Gastroesophageal sphincter (tissue), 4 donors: ENCODE measurements at regions not wholly inside any gene's neighbourhood (a gene's known extent, or its start where the extent isn't known, plus 50 kb on each side); places are given as distances from the start of the nearest gene placed in this dataset.

ENCODE experiments used
- ATAC-seq: fragments of 150-250 bp; one replicate; pipeline ENCODE4 v1.9.1; 2016; ENCODE audit warnings: mild to moderate bottlenecking, moderate library complexity
- H3K27ac ChIP-seq, 4 donors: fragments of 200-600 bp; sonication (generic) in 3 of 4; 1 replicate in 3 of 4; 2 replicates in 1 of 4; pipeline ENCODE4 v1.5.1; 2016 to 2019
- H3K27me3 ChIP-seq: fragments of 200-600 bp; sonication (generic); one replicate; pipeline ENCODE4 v1.5.1; 2019
- H3K36me3 ChIP-seq, 2 donors: fragments of 200-600 bp; sonication (generic); one replicate each; pipeline ENCODE4 v1.5.1; 2019; ENCODE audit warnings: control low read depth in 1 of 2
- H3K4me1 ChIP-seq, 3 donors: fragments of 200-600 bp; sonication (generic); 1 replicate in 2 of 3; 2 replicates in 1 of 3; pipeline ENCODE4 v1.5.1; 2016 to 2019; ENCODE audit warnings: control low read depth in 2 of 3
- H3K4me3 ChIP-seq, 2 donors: fragments of 200-600 bp; sonication (generic); one replicate each; pipeline ENCODE4 v1.5.1; 2019; ENCODE audit warnings: mild to moderate bottlenecking in 1 of 2, moderate library complexity in 1 of 2
- H3K9me3 ChIP-seq, 3 donors: fragments of 200-600 bp; sonication (generic); one replicate each; pipeline ENCODE4 v1.5.1; 2017 to 2019; ENCODE audit warnings: control low read depth in 2 of 3
- EP300 ChIP-seq: sonication (generic); formaldehyde crosslinking; IDR thresholded peaks from one replicate; pipeline ENCODE4 v1.6.1; 2017; ENCODE audit warnings: antibody characterized with exemption, mild to moderate bottlenecking
- POLR2A ChIP-seq, 2 donors: fragments of 450-650 bp; IDR thresholded peaks; one replicate each; pipeline ENCODE4 v1.6.1; 2017; ENCODE audit warnings: antibody characterized with exemption in 2 of 2, mild to moderate bottlenecking in 2 of 2, moderate library complexity in 1 of 2
- POLR2AphosphoS5 ChIP-seq: sonication (generic); formaldehyde crosslinking; IDR thresholded peaks from one replicate; pipeline ENCODE4 v1.6.1; 2017; ENCODE audit warnings: antibody characterized with exemption
- WGBS, 2 donors: methylation state at CpG; one replicate each; pipeline ENCODE4 v1.1.5; 2018; ENCODE audit warnings: low coverage in 1 of 2; 5-methylcytosine and 5-hydroxymethylcytosine counted together
- TF ChIP-seq, protein P1 (sequence below), 4 experiments: fragments of 200-600 bp in 2 of 4; fragments of 450-650 bp in 2 of 4; sonication (generic) in 1 of 4; IDR thresholded peaks; one replicate each; pipeline ENCODE4 v1.5.1; 2017 to 2019; ENCODE audit warnings: antibody characterized with exemption in 4 of 4, mild to moderate bottlenecking in 2 of 4, moderate library complexity in 2 of 4

DNA sequence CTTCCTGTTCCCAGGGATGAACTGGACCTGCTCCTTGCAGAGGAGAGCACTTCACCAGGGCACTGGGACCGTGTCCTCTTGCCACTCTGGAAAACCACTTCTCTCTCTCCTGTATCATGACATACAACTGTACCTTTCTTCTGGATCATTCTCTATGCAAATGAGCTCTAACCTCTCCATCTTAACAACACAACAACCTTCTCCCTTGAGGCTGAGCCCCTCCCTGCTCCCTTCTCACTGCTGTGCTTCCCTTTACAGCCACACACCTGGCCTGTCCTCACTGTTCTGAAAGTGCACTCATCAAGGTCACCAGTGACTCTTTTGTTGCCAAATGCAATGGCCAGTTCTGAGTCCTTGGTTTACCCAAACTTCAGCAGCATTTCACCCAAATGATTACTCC, 54.5 kb upstream of the MRPS6 start:
- no peak for TF ChIP-seq EP300
- TF ChIP-seq POLR2AphosphoS5, result no peak
- TF ChIP-seq POLR2A (IDR thresholded peaks at IDR 0.05), result no peak
- TF ChIP-seq, protein P1, sequence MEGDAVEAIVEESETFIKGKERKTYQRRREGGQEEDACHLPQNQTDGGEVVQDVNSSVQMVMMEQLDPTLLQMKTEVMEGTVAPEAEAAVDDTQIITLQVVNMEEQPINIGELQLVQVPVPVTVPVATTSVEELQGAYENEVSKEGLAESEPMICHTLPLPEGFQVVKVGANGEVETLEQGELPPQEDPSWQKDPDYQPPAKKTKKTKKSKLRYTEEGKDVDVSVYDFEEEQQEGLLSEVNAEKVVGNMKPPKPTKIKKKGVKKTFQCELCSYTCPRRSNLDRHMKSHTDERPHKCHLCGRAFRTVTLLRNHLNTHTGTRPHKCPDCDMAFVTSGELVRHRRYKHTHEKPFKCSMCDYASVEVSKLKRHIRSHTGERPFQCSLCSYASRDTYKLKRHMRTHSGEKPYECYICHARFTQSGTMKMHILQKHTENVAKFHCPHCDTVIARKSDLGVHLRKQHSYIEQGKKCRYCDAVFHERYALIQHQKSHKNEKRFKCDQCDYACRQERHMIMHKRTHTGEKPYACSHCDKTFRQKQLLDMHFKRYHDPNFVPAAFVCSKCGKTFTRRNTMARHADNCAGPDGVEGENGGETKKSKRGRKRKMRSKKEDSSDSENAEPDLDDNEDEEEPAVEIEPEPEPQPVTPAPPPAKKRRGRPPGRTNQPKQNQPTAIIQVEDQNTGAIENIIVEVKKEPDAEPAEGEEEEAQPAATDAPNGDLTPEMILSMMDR (IDR thresholded peaks at IDR 0.05), result no peak
- Histone ChIP-seq H3K27me3 (no peaks in the 10 kb centered on the region), H3K4me1 (peaks cover 0 to 15% (median 0%) of the 10 kb centered on the region in 3 donors), H3K9me3 (peaks cover 0 to 10% (median 0%) of the 10 kb centered on the region in 3 donors), H3K36me3 (no peaks in the 10 kb centered on the region), H3K4me3 (no peak overlapping the region), H3K27ac (no peak overlapping the region)
- ATAC-seq, result no peak
- 73% methylated on average over 1 of the region's 1 CpG; no CpG with 5 or more reads in 1 of the 2 donors for WGBS, 2 donors

DNA sequence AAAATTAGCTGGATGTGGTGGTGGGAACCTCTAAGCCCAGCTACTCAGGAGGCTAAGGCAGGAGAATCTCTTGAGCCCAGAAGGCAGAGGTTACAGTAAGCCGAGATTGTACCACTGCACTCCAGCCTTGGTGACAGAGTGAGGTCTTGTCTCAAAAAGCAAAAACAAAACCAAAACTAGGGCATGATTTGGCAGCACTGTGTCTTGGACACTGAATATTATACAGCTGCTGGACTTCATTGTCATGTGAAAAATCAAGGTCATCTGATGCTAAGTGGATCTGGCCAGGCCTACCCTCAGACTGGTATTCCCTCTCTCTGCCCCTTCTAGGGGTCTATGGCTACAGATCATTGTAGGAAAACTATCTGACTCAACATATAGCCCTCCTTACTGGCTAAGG, 55.2 kb upstream of the MRPS6 start:
- no peak overlapping the region for H3K4me3 ChIP-seq
- H3K9me3 ChIP-seq, result peaks cover 0 to 18% (median 0%) of the 10 kb centered on the region in 3 donors
- H3K27me3 ChIP-seq, result no peaks in the 10 kb centered on the region
- H3K27ac ChIP-seq, result no peak overlapping the region
- no peak for ATAC-seq
- no peak for TF ChIP-seq EP300
- WGBS, 2 donors, result 86 to 100% methylated on average over 1 of the region's 1 CpG
- no peaks in the 10 kb centered on the region for H3K36me3 ChIP-seq
- H3K4me1 ChIP-seq, result peaks cover 0 to 8% (median 0%) of the 10 kb centered on the region in 3 donors

DNA sequence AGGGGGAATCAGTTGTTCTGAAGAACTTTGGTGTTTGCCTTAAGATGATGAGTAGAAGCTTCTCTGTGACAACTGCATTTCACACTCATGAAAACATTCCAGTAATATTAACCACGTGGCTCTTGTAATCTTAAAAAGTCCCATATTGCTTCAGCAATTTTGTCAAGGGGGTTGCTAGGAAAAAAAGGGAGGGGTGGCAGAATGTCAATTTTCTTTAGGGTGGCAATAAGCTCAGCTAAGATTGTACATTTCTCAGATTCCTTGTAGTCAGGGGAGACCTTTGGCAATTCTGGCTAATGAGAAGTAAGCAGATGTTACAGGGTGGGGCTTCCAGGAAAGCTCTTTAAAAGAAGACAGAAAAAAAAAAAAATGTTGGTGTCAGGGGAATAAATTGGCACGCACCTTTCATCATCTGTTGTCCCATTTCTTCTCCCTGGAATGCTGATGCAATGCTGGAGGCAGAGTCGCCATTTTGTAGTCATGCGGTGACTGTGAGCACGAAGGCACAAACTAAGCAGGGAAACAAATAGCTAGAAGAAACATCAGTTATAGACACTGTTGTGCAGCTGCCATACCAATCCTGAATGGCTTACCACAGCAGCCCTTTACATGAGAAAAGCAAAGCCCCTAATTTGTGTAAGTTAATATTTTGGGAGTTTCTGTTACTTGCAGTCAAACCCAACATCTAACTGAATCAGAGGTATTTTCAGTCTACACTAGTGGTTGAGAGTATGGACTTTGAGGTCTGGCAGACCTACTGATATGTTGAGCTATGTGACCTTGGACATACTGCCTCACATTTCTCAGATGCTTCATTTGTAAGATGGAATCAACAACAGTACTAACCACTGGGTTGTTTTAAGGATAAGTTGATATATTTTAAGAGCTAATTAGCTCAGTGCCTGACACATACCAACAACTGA, 56.1 kb upstream of the MRPS6 start:
- TF ChIP-seq POLR2A (IDR thresholded peaks at IDR 0.05) (no peak), EP300 (no peak), POLR2AphosphoS5 (no peak)
- TF ChIP-seq, protein P1 (IDR thresholded peaks at IDR 0.05), result no peak
- peaks cover 0 to 3% (median 0%) of the 10 kb centered on the region in 3 donors for H3K4me1 ChIP-seq
- no peak for ATAC-seq
- H3K4me3 ChIP-seq, result no peak overlapping the region
- no peaks in the 10 kb centered on the region for H3K36me3 ChIP-seq
- H3K27ac ChIP-seq, result no peak overlapping the region
- no peaks in the 10 kb centered on the region for H3K27me3 ChIP-seq
- 86 to 88% methylated on average over 4 to 5 of the region's 5 CpGs for WGBS, 2 donors
- H3K9me3 ChIP-seq, result peaks cover 0 to 23% (median 0%) of the 10 kb centered on the region in 3 donors

DNA sequence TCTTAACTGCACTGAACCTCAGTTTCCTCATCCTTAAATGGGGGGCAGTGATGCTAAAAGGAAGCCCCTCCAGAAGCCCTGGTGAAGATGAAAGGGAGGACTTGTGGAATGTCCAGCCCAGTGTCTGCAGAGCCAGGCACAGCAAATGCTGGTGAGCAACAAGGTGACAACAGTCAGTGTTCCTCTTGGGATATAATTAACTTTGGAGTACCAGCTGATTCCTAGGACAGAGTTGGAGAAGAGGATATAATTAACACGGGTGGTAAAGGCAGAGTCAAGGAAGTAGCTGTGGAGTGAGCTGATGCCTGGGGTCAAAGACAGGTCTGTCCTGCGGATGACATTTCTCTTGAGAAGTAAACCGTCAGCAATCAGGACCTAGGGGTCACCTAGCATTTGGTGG, 60.7 kb upstream of the MRPS6 start:
- H3K4me1 ChIP-seq, result no peaks in the 10 kb centered on the region
- no peaks in the 10 kb centered on the region for H3K36me3 ChIP-seq
- no peak overlapping the region for H3K4me3 ChIP-seq
- TF ChIP-seq POLR2AphosphoS5 (no peak), EP300 (no peak), POLR2A (IDR thresholded peaks at IDR 0.05) (no peak)
- TF ChIP-seq, protein P1 (IDR thresholded peaks at IDR 0.05), result no peak
- ATAC-seq, result no peak
- no peak overlapping the region for H3K27ac ChIP-seq
- peaks cover 0 to 38% (median 0%) of the 10 kb centered on the region in 3 donors for H3K9me3 ChIP-seq
- 66 to 71% methylated on average over 3 of the region's 3 CpGs for WGBS, 2 donors
- no peaks in the 10 kb centered on the region for H3K27me3 ChIP-seq

DNA sequence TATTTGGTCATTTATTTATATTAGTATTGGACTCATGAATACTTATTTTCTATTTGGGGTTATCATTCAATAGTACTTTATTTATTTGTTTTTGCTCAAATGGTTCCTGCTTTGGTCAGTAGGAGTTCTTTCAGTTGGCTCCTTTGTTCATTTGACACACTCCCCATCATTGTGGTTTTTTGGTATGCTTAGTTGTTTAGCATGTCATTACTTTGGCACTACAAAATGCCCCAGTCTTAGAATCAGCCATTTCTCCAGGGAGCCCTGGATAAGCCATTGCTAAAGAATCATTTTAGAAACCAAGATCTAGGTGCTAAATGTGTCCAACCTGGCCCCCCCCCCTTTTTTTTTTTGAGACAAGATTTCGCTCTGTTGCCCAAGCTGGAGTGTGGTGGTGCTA, 61.7 kb upstream of the MRPS6 start:
- 100% methylated on average over 1 of the region's 1 CpG; no CpG with 5 or more reads in 1 of the 2 donors for WGBS, 2 donors
- TF ChIP-seq EP300 (no peak), POLR2A (IDR thresholded peaks at IDR 0.05) (no peak), POLR2AphosphoS5 (no peak)
- TF ChIP-seq, protein P1 (IDR thresholded peaks at IDR 0.05), result no peak
- H3K27me3 ChIP-seq, result no peaks in the 10 kb centered on the region
- no peaks in the 10 kb centered on the region for H3K36me3 ChIP-seq
- H3K27ac ChIP-seq, result no peak overlapping the region
- ATAC-seq, result no peak
- H3K4me3 ChIP-seq, result no peak overlapping the region
- H3K9me3 ChIP-seq, result peaks cover 0 to 38% (median 0%) of the 10 kb centered on the region in 3 donors
- no peaks in the 10 kb centered on the region for H3K4me1 ChIP-seq
